Sigmoid colon (tissue), 6 donors: ENCODE measurements at regions not wholly inside any gene's neighbourhood (a gene's known extent, or its start where the extent isn't known, plus 50 kb on each side); places are given as distances from the start of the nearest gene placed in this dataset.

ENCODE experiments used
- DNase-seq: peaks from one replicate; pipeline ENCODE4 v3.0.0-alpha.2; 2019
- H3K27ac ChIP-seq, 4 donors: fragments of 200-600 bp; sonication (generic); one replicate each; pipeline ENCODE4 v1.5.1; 2016 to 2019; ENCODE audit warnings: mild to moderate bottlenecking in 1 of 4
- H3K27me3 ChIP-seq, 3 donors: fragments of 200-600 bp; sonication (generic); one replicate each; pipeline ENCODE4 v1.5.1; 2019; ENCODE audit warnings: mild to moderate bottlenecking in 1 of 3
- H3K36me3 ChIP-seq, 4 donors: fragments of 200-600 bp; sonication (generic); one replicate each; pipeline ENCODE4 v1.5.1; 2016 to 2019
- H3K4me1 ChIP-seq, 4 donors: fragments of 200-600 bp; sonication (generic); one replicate each; pipeline ENCODE4 v1.5.1; 2017 to 2019
- H3K4me3 ChIP-seq, 4 donors: fragments of 200-600 bp; sonication (generic); one replicate each; pipeline ENCODE4 v1.5.1; 2017 to 2019; ENCODE audit warnings: mild to moderate bottlenecking in 2 of 4, moderate library complexity in 1 of 4
- H3K9me3 ChIP-seq, 4 donors: fragments of 200-600 bp in 3 of 4; sonication (generic) in 3 of 4; one replicate each; pipeline versions ENCODE4 v1.5.1 to v1.6.1; 2013 to 2019
- EP300 ChIP-seq, 4 donors: sonication (generic); formaldehyde crosslinking; IDR thresholded peaks; one replicate each; pipeline ENCODE4 v1.6.1; 2017; ENCODE audit warnings: antibody characterized with exemption in 4 of 4
- POLR2A ChIP-seq, 2 donors: fragments of 450-650 bp; IDR thresholded peaks; one replicate each; pipeline ENCODE4 v1.6.1; 2016; ENCODE audit warnings: antibody characterized with exemption in 2 of 2, mild to moderate bottlenecking in 2 of 2, moderate library complexity in 2 of 2
- POLR2AphosphoS5 ChIP-seq, 4 donors: sonication (generic); formaldehyde crosslinking; IDR thresholded peaks; one replicate each; pipeline ENCODE4 v1.6.1; 2017; ENCODE audit warnings: antibody characterized with exemption in 4 of 4
- WGBS, 2 donors: extraction: QIAGEN DNeasy Blood & Tissue Kit; methylation state at CpG; one replicate each; pipeline ENCODE4 v1.1.7; 2013; 5-methylcytosine and 5-hydroxymethylcytosine counted together
- intact Hi-C: fragments of 100-400 bp; cut with DNase I; formaldehyde crosslinking; loops from one replicate; pipeline ENCODE4 v1.15.1; 2023
- TF ChIP-seq, protein P1 (sequence below), 4 experiments: fragments of 450-650 bp in 3 of 4; fragments of 200-600 bp in 1 of 4; IDR thresholded peaks; one replicate each; pipeline ENCODE4 v1.5.1; 2016 to 2019; ENCODE audit warnings: antibody characterized with exemption in 4 of 4, mild to moderate bottlenecking in 3 of 4, moderate library complexity in 2 of 4
- donor health status: healthy with polysubstance abuse.
- donor health status: healthy.

DNA sequence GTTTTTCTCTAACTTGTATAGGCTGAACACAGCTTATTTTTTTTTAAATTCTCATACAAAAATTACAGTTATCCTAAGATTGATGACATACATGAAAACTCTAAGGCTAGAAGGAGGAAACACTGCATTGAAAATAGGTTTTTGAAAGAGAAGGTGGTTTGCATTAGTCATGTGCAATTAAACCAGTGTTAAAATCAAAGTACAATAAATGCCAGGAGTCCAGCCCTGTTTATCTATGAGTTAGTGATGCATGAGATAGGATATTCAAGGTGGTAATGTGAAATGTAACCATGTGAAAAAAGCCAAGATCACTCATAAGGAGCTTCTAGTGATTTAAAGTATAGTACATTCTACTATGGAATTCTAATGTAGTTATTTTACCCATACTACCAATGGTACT is 444.9 kb upstream of the CYLC2 start:
- DNase-seq: no peak
- no peaks in the 10 kb centered on the region for H3K27me3 ChIP-seq
- TF ChIP-seq POLR2AphosphoS5 (IDR thresholded peaks at IDR 0.05) (no peak), EP300 (IDR thresholded peaks at IDR 0.05) (no peak), POLR2A (IDR thresholded peaks at IDR 0.05) (no peak)
- TF ChIP-seq, protein P1, sequence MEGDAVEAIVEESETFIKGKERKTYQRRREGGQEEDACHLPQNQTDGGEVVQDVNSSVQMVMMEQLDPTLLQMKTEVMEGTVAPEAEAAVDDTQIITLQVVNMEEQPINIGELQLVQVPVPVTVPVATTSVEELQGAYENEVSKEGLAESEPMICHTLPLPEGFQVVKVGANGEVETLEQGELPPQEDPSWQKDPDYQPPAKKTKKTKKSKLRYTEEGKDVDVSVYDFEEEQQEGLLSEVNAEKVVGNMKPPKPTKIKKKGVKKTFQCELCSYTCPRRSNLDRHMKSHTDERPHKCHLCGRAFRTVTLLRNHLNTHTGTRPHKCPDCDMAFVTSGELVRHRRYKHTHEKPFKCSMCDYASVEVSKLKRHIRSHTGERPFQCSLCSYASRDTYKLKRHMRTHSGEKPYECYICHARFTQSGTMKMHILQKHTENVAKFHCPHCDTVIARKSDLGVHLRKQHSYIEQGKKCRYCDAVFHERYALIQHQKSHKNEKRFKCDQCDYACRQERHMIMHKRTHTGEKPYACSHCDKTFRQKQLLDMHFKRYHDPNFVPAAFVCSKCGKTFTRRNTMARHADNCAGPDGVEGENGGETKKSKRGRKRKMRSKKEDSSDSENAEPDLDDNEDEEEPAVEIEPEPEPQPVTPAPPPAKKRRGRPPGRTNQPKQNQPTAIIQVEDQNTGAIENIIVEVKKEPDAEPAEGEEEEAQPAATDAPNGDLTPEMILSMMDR (IDR thresholded peaks at IDR 0.05): no peak
- intact Hi-C loops: no loop called here
- H3K4me3 ChIP-seq: no peak overlapping the region
- no peaks in the 10 kb centered on the region for H3K9me3 ChIP-seq
- H3K36me3 ChIP-seq: no peaks in the 10 kb centered on the region
- no peaks in the 10 kb centered on the region for H3K4me1 ChIP-seq
- no peak overlapping the region for H3K27ac ChIP-seq

DNA sequence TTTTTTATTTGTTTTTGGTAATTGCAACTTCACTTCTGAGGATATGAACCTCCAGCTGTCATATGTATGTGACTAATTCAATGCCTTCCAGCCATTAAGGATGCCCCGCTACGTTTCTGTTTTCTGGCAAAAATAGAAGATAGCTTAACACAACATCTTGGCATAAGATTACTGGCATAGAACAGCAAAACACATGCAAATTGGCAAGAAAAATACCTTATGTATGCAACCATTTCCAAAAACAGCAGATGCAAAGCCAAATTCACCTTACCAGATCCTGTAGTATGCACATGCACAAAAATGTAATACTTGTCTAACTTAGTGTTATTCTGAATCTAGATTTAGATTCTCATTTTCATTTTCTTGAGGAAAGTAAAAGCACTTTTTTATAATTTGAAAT is 461.1 kb upstream of the CYLC2 start:
- Histone ChIP-seq H3K4me3 (no peak overlapping the region), H3K27me3 (no peaks in the 10 kb centered on the region), H3K9me3 (no peaks in the 10 kb centered on the region), H3K27ac (no peak overlapping the region), H3K4me1 (no peaks in the 10 kb centered on the region), H3K36me3 (no peaks in the 10 kb centered on the region)
- WGBS, 2 donors: 76 to 77% methylated on average over 2 of the region's 2 CpGs
- TF ChIP-seq, protein P1 (IDR thresholded peaks at IDR 0.05): no peak
- DNase-seq: no peak
- intact Hi-C loops: no loop called here

DNA sequence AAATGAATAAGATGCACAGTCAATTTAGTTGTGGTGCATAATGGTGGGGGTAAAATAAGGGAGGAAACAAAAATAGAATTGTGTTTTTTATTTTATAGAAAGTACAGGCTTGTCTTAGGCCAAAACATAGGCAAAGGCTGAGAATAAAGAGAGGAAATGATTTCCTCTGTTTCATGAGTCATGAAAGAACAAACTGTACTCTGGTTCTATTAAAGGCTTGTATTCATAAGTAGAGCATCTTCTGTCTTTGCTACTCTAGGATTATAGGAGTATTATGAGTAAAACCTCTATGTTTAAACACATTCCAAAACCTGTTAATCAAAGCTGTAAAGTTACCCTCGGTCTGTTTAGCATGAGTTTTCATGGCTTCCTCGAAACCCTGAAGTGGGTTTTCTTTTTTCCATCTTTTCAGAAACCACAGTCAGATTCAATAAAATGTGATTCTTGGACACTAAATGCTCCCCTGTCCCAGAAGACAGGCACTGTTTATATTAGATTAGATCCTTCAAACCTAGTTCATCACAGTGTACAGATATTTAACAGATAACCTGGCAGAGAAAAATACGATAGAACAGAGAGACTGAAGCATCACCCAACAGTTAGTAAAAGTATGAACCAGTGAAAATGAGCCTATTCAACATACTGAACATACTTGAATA is 473.9 kb upstream of the CYLC2 start:
- intact Hi-C loops: no loop called here
- H3K9me3 ChIP-seq: no peaks in the 10 kb centered on the region
- DNase-seq: no peak
- 59 to 70% methylated on average over 3 of the region's 3 CpGs for WGBS, 2 donors
- TF ChIP-seq EP300 (IDR thresholded peaks at IDR 0.05): no peak
- TF ChIP-seq, protein P1 (IDR thresholded peaks at IDR 0.05): no peak
- no peaks in the 10 kb centered on the region for H3K27me3 ChIP-seq
- H3K4me3 ChIP-seq: no peak overlapping the region
- H3K27ac ChIP-seq: no peak overlapping the region
- H3K36me3 ChIP-seq: no peaks in the 10 kb centered on the region
- no peaks in the 10 kb centered on the region for H3K4me1 ChIP-seq

DNA sequence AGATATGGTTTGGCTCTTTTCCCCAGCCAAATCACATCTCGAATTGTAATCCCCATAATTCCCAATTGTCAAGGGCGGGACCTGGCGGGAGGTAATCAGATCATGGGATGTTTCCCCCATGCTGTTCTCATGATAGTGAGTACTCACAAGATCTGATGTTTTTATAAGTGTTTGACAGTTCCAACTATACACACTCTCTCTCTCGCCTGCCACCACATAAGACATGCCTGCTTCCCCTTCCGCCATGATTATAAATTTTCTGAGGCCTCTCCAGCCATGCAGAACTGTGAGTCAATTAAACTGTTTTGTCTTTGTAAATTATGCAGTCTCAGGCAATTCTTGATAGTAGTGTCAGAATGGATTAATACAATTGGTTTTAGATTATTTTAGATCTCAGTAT is 475.7 kb upstream of the CYLC2 start:
- no peak for DNase-seq
- no peak overlapping the region for H3K4me3 ChIP-seq
- TF ChIP-seq EP300 (IDR thresholded peaks at IDR 0.05) (no peak), POLR2AphosphoS5 (IDR thresholded peaks at IDR 0.05) (no peak), POLR2A (IDR thresholded peaks at IDR 0.05) (no peak)
- TF ChIP-seq, protein P1 (IDR thresholded peaks at IDR 0.05): no peak
- H3K27me3 ChIP-seq: no peaks in the 10 kb centered on the region
- H3K4me1 ChIP-seq: no peaks in the 10 kb centered on the region
- 88 to 91% methylated on average over 5 of the region's 5 CpGs for WGBS, 2 donors
- no peaks in the 10 kb centered on the region for H3K9me3 ChIP-seq
- no peaks in the 10 kb centered on the region for H3K36me3 ChIP-seq
- intact Hi-C loops: no loop called here
- no peak overlapping the region for H3K27ac ChIP-seq

DNA sequence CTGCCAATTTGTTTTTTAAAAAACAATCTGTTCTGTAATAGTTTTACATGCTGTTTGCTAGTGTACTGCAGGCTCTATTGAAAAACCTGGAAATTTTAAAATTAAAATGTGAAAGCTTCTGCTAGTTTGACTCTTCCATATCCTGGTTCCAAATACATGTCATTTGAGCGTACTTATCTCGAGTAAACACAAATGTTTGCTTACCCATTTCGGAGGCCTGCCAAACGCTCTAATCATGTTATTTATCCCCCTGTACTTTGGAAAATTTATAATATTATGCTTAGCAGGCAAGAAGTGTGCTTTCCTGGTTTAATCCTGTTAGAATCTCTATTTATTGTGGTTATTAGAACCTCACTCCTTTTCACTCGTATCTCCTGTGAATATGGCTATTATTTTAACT is 476.8 kb upstream of the CYLC2 start:
- intact Hi-C loops: no loop called here
- Histone ChIP-seq H3K4me3 (no peak overlapping the region), H3K36me3 (no peaks in the 10 kb centered on the region), H3K27ac (no peak overlapping the region), H3K9me3 (no peaks in the 10 kb centered on the region), H3K4me1 (no peaks in the 10 kb centered on the region), H3K27me3 (no peaks in the 10 kb centered on the region)
- WGBS, 2 donors: 33 to 63% methylated on average over 5 of the region's 5 CpGs
- TF ChIP-seq, protein P1 (IDR thresholded peaks at IDR 0.05): no peak
- TF ChIP-seq POLR2A (IDR thresholded peaks at IDR 0.05) (no peak), POLR2AphosphoS5 (IDR thresholded peaks at IDR 0.05) (no peak), EP300 (IDR thresholded peaks at IDR 0.05) (no peak)
- DNase-seq: no peak
